Hematopoietic multipotent progenitor cell treated with erythropoietin and hydrocortisone succinate and interleukin-3 and kit ligand, for 17 days (in vitro differentiated cells): ENCODE measurements at regions not wholly inside any gene's neighbourhood (a gene's known extent, or its start where the extent isn't known, plus 50 kb on each side); places are given as distances from the start of the nearest gene placed in this dataset.

Experiments
- DNase-seq: peaks from one replicate; pipeline ENCODE4 v3.0.0-alpha.2; 2015; ENCODE audit warnings: low spot score

- DNase-seq, result no peak
Observed at GRCh38 chr5:167143716-167144115, 1147.7 kb upstream of the WWC1 start.

GRCh38 chr5:167145841-167146240 lies 1145.6 kb upstream of the WWC1 start:
- no peak for DNase-seq

DNA sequence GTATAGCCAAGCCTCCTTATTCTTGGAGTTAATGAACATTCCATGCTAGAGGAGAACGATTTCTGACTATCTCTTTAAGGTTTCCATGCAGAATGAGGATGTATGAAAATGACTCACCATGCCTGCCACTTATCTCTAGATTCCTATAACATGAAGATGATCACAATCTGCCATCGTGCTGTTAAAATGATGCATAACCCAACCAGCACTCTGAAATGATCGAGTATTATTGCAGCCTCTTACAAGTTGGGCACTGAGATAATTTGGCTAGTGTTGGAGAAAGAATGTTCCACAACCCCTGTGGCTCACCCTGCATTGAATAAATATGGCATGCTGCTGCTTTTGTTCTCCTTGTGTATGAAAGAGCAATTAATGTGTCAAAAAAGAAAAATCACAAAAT lies 1143.6 kb upstream of the WWC1 start:
- DNase-seq, result no peak

DNA sequence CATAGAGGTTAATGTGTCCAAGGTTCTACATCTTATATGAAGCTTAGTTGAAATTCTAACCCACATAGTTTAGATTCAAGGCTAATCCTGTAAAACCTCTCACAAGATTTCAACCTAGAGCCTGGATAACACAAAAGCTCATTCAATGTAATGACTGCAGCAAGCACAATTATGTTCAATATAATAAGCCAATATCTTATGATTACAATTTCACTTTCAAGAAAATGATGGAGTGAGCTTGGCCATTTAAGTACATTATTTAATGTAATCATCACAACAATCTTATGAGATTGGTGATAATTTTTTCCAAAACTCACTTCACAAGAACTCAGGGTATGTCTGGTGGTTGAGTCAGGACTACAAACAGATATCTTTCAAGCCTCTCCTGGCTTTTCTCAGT lies 1140.8 kb upstream of the WWC1 start:
- no peak for DNase-seq

- no peak for DNase-seq
Observed at GRCh38 chr5:167152561-167152960, 1138.9 kb upstream of the WWC1 start.

- no peak for DNase-seq
Observed at GRCh38 chr5:167155387-167156005, 1135.9 kb upstream of the WWC1 start.

DNA sequence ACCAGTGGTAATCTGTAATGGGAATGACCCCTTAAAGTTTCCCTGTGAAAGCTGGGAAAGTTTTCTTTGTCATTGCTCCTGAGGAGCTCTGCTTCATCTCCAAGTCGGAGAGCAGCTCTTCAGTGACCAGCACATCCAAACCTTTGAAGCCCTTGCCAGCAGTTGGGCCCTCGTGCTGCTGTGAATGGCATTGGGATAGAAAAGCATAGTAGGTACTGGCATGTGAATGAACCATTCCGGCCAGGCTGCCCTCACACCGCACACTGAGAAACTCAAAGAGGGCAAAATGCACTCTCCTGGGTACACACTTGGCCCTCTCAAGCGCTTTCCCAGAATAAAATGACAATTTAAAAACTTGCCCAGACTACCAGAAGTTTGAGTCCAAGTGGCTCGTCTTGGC lies 1135.0 kb upstream of the WWC1 start:
- no peak for DNase-seq

GRCh38 chr5:167158588-167158987 lies 1132.9 kb upstream of the WWC1 start:
- no peak for DNase-seq

GRCh38 chr5:167160388-167160787 lies 1131.1 kb upstream of the WWC1 start:
- no peak for DNase-seq

GRCh38 chr5:167166696-167167095 lies 1124.7 kb upstream of the WWC1 start:
- no peak for DNase-seq

DNA sequence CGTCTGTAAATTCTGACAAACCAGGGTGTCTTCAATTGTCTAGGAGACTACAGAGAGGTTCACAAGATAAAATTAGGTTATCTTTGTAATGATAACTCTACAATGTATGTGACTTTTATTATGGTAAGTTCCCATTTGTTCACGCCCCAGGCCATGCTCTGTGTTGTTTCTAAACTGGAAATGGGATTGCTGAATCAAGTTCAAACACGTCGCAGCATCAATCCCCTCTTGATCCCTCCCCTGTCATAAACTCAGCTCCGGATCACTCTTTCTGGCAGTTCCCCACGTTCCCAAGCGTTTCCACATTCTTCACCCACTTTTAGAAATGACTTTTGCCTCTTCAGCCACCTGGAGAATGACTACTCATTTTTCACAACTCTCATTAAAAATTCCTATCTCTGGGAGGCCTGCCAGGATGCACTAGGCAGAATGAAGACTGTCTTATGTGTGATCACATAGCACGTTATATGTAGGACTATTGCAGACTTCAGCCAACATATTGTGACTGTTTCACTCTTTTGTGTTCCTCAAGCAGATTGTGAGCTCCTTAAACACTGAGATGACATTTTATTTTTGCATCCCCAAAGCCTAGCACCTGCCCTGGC lies 1124.2 kb upstream of the WWC1 start:
- DNase-seq, result no peak

DNA sequence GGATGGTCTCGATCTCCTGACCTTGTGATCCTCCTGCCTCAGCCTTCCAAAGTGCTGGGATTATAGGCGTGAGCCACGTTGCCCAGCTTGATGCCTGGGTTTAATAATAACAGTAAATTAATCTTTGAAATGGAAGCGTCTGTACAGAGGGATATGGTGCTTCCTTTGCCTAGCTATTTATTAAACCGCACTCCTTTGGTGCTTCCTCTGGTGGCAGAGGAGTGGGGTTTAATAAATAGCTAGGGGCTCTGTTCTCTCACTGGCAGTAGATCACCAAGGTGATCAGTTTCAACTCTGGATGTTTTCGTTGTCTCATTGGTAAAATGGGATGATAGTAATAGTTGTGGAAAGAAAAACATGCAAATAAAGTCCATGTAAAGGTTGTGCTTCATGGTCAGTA lies 1122.5 kb upstream of the WWC1 start:
- DNase-seq, result no peak

DNA sequence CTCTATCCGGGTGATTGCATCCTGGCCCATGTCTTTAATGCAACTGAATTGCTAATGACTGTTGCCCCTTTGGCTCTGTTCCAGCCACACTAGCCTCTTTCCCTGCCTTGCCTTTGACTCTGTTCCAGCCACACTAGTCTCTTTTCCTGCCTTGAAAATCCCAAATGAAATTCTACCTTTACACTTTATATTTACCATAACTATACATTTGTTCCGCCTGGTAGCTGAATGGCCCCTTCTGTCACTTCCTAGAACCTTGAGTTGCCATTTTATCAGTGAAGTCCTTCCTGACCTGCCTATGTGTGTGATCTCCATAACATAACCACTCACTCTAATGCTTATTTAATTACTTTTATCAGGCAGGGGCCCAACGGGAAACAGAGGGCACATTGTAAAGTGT lies 1120.4 kb upstream of the WWC1 start:
- no peak for DNase-seq

DNA sequence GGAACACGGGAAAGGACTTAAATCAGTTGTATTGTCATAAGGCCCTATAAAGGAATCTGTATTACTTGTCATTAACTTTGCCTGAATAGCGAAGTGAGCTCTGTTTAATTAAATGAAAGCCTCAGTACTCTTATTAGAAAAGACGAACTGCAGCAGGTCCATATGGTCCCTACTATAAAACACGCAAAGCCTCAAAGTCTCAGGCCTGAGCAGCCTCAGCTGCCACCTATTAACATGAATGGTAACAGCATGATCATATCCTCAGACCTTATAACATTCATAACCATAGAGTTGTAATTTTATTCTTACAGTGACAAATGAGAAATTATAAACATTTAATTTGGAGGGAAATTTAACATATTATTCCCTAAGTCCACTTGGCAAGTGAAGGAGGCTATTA lies 1113.7 kb upstream of the WWC1 start:
- DNase-seq, result no peak

- no peak for DNase-seq
Observed at GRCh38 chr5:167180906-167181305, 1110.5 kb upstream of the WWC1 start.

DNA sequence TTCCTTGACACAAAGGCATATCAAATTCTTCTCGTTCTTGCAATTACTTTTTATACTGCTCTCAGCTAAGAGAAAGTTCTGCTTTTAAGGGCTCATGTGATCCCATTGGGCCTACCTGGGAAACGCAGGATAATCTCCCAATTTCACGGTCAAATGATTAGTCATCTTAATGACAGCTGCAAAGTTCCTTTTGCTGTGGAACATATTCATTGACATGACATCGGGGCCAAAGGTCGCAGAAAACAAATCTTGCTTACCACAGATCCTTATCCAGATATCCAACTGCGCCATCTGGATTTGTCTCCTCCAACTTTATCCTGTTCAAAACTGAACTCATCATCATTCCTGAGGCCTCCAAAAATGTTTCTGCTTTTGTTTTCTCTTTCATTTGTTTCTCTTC lies 1085.6 kb upstream of the WWC1 start:
- DNase-seq, result no peak

DNA sequence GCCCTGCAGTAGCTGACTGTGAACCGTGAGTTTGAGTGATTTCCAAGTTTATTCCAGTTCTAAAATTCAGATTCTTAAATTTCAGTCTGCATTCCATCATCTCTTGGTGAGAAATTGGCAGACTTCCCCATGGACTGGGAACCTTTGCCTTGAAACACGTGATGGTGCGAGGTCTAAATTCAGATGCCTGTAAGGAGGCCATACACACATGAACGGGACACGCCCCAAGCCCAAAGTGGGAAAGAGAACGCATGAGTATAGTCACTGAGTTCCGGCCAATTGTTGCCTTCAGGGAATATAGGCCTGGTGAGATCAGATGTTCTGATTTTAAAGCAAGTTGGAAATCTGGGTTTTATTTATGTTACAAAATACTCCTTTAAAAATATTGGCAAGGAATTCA lies 1084.4 kb upstream of the WWC1 start:
- no peak for DNase-seq

DNA sequence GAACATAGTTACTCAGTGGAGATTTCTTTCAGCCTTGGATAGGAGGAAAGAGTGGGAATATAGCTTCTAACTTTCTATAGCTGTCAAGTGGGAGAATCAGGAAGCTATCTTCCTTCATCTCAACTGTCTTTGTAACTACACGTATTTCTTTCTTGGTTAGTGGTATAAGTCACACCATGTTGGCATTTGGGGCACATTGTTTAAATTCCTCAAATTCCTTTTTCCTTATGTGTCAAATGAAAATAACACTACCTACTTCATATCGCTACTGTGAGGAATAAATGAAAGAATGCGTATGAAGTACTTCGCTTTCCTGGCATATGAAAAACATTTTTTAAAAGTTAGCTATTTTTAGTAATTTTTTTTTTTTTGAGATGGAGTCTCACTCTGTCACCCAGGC lies 1082.5 kb upstream of the WWC1 start:
- no peak for DNase-seq

DNA sequence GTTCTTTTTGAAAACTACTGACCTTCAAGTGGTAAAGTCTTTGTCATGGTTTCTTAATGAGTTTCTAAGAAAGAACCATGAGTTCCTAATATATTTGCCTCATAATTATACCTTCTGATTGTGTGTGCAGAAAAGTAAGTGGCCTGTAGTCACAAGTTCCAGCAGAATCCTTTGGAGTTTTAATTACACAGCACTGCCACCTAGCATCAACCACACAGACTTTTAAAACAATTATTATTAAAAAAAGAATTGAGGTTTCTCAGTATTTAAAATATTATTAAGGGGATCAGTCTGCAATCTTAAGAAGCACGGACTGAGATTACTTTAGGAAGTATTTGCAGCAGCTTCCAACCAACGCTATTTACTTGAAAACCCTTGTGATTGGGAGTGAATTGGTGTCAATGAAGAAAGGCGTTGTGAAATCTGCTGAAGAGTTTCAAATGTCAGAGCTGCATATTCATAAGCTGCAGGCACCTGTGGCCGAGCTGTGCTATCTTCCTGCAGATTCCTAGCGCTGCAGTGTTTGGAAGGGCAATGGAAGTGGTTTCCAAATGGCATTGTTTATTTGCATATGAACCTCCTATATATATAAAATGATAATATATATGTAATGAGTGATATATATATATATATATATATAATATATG lies 1074.2 kb upstream of the WWC1 start:
- DNase-seq, result no peak

DNA sequence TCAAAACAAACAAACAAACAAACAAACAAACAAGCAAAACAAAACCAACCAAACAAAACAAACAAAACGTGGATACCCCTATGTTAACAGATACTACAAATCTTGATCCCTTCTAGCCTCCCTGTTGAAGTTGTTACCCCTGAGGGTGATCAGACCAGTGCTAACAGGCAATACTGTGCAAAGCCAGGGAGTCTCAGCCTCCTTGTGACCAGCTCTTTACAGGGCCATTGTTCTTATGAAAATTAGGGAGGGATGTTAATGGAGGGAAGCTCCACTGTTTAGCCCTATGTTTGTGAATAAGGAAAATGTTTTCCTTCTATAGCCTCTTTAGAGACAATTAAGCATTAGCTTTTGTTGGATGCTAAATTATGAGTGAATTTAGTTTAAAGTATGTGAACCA lies 1072.1 kb upstream of the WWC1 start:
- DNase-seq, result no peak

GRCh38 chr5:167226386-167226785 lies 1065.1 kb upstream of the WWC1 start:
- no peak for DNase-seq

DNA sequence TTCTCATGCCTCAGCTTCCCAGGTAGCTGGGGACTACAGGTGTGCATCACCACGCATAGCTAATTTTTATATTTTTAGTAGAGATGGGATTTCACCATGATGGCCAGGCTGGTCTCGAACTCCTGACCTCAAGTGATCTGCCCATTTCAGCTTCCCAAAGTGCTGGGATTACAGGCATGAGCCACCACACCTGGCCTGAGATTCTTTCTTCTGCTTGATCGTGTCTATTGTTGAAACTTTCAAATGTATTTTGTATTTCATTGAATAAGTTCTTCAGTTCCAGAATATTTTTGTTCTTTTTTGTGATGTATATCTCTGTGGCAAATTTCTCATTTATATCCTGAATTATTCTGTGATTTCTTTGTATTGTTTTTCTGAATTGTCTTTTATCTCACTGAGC lies 1063.3 kb upstream of the WWC1 start:
- no peak for DNase-seq

DNA sequence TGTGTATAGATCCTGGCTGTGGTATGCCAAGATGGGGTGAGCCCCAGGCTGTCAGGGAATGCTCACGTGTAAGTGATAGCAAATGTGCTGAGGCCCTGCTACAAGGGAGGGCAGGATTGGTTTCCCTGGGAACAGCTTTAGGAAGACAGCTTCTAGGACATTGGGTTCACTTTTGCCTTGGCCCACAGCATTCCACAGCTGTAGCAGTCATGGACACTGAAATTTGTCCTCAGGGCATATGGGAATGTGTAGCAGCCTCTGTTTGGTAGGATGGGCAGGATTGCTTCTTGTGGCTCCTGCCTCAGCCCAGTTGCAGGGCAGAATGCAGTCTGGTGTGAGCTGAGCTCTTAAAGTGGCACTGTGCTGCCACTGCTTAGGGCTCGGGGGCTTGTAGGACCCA lies 1061.7 kb upstream of the WWC1 start:
- DNase-seq, result no peak

DNA sequence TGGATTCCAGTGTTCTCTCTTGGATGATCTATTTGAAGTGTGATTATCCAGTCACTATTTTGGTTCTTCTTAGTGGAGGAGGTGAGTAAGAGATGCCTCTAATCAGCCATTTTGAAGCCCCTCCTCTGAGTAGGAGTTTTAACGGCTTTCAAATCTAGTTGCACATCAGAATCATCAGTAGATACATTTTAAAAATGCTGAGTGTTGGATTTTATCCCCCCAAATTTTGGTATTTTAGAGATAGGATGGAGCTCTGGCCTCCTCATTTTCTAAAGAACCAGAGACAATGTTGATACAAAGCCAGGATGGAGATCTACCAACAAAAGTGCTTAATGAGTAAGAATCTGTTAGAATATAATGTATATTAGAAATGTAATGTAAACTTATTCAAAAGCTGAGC lies 1061.0 kb upstream of the WWC1 start:
- no peak for DNase-seq
